ENCODE measurements at regions not wholly inside any gene's neighbourhood (a gene's known extent, or its start where the extent isn't known, plus 50 kb on each side); places are given as distances from the start of the nearest gene placed in this dataset.

GRCh38 chr5:89072842-89073672, 190.1 kb upstream of the MEF2C start:
- Histone ChIP-seq H3K79me2 (ENCODE audit: control insufficient read depth, insufficient read depth, low read length) (no peaks in the 10 kb centered on the region), H3K27me3 (ENCODE audit: control insufficient read depth in 2 of 2, insufficient read depth in 2 of 2, low read length in 2 of 2) (no peaks in the 10 kb centered on the region), H3K4me3 (replicated peaks in 1 of 3; ENCODE audit: insufficient read depth in 1 of 3, low read depth in 1 of 3, low read length in 3 of 3) (no peak overlapping the region), H3K9me3 (replicated peaks; ENCODE audit: control insufficient read depth, insufficient read depth, low read length) (no peaks in the 10 kb centered on the region), H2AFZ (ENCODE audit: low read depth, low read length) (peak overlapping the region; percentile 28), H3K27ac (ENCODE audit: insufficient read depth, low read depth, low read length) (no peak overlapping the region), H3K9me1 (replicated peaks; ENCODE audit: control insufficient read depth, extremely low read depth, insufficient read depth, low read length) (no peaks in the 10 kb centered on the region), H3K4me2 (ENCODE audit: insufficient read depth, low read length) (no peak overlapping the region), H3K36me3 (ENCODE audit: control insufficient read depth in 2 of 2, extremely low read depth in 1 of 2, insufficient read depth in 2 of 2, low read length in 2 of 2) (no peaks in the 10 kb centered on the region), H4K20me1 (replicated peaks; ENCODE audit: control insufficient read depth, extremely low read depth, insufficient read depth, low read length) (no peaks in the 10 kb centered on the region), H3K9ac (replicated peaks; ENCODE audit: extremely low read depth, insufficient read depth, low read length) (no peak overlapping the region), H3K4me1 (ENCODE audit: control insufficient read depth, extremely low read depth, insufficient read depth, low read length) (no peaks in the 10 kb centered on the region)
- no peak for FAIRE-seq
- CTCF ChIA-PET = interaction anchor here (1.1 to 3.5 kb wide), 8 partner anchors 8 to 1367 kb away, joined by 3 to 11 read pairs (median 4); no protein-coding TSS in a partner anchor
- no TSS peak for BruUV-seq (replicated peaks)
- POLR2A ChIA-PET = no interaction called here
- DNase-seq (ENCODE audit: low read depth, low spot score) = peak; percentile 4
- no peak for TF ChIP-seq MAX (IDR thresholded peaks at IDR 0.05; ENCODE audit: insufficient read depth, insufficient read length)
- TF ChIP-seq POLR2A (IDR thresholded peaks at IDR 0.05; ENCODE audit: low read depth, low read length) = no peak
- TF ChIP-seq JUN (IDR thresholded peaks at IDR 0.05; ENCODE audit: borderline replicate concordance, insufficient read depth, insufficient read length, low read depth) = no peak
- no peak for TF ChIP-seq CTCF (IDR thresholded peaks at IDR 0.05; ENCODE audit: extremely low read depth in 1 of 2, insufficient read depth in 1 of 2, low read depth in 1 of 2, low read length in 2 of 2)
- no peak for TF ChIP-seq MYC (IDR thresholded peaks at IDR 0.05; ENCODE audit: low read depth, low read length)
- no peak for TF ChIP-seq FOS (IDR thresholded peaks at IDR 0.05; ENCODE audit: borderline replicate concordance, insufficient read depth, low read length)
- TF ChIP-seq GATA2 (IDR thresholded peaks at IDR 0.05; ENCODE audit: insufficient read depth, insufficient read length, low read depth, low read length) = no peak
- no peak for TF ChIP-seq EZH2 (IDR thresholded peaks at IDR 0.05; ENCODE audit: borderline replicate concordance, low read depth, low read length, severe bottlenecking)
- no peak for TF ChIP-seq POLR2AphosphoS5 (IDR thresholded peaks at IDR 0.05; ENCODE audit: insufficient read depth, low read depth, low read length)
- dilution Hi-C loops (cut with MboI; ENCODE audit: extremely low pct_ligation_motif_present, low sequenced_read_pairs) (no loop called here), intact Hi-C loops (cut with micrococcal nuclease) (no loop called here)

Measured in endothelial cell of umbilical vein (primary cell).